ENCODE measurements at regions not wholly inside any gene's neighbourhood (a gene's known extent, or its start where the extent isn't known, plus 50 kb on each side); places are given as distances from the start of the nearest gene placed in this dataset.

GRCh38 chr11:80586464-80586863 lies 1145.6 kb upstream of the TENM4 start:
- 0% methylated on average over 1 of the region's 1 CpG for WGBS (ENCODE audit: insufficient coverage, insufficient replicate concordance, low lambda C conversion rate, missing lambda C conversion rate)
- SMC1A ChIA-PET (ENCODE audit: uncharacterized antibody, unreplicated experiment): interaction anchor here (0.7 kb wide), 1 partner anchor 8 kb away, joined by 3 read pairs; no protein-coding TSS in a partner anchor
- Histone ChIP-seq H3K9me3 (replicated peaks; ENCODE audit: control insufficient read depth, insufficient read depth, low read length) (no peaks in the 10 kb centered on the region), H2AFZ (ENCODE audit: control insufficient read depth, low read depth, low read length) (no peak overlapping the region), H3K36me3 (ENCODE audit: control insufficient read depth in 2 of 2, insufficient read depth in 2 of 2, low read length in 1 of 2) (no peaks in the 10 kb centered on the region), H3K79me2 (ENCODE audit: control insufficient read depth, insufficient read depth, low read length) (no peaks in the 10 kb centered on the region), H3K27ac (ENCODE audit: control insufficient read depth, insufficient read depth) (no peak overlapping the region), H3K27me3 (replicated peaks in 1 of 2; ENCODE audit: control insufficient read depth in 2 of 2, insufficient read depth in 2 of 2, low read length in 1 of 2) (no peaks in the 10 kb centered on the region), H3K4me2 (ENCODE audit: control insufficient read depth, insufficient read depth) (no peak overlapping the region), H4K20me1 (ENCODE audit: control insufficient read depth, insufficient read depth) (no peaks in the 10 kb centered on the region), H3K9ac (ENCODE audit: control insufficient read depth, insufficient read depth, low read length) (no peak overlapping the region), H3K4me3 (no peak overlapping the region), H3K4me1 (ENCODE audit: control insufficient read depth, insufficient read depth, low read length) (no peaks in the 10 kb centered on the region)
- CTCF ChIA-PET: no interaction called here
- TF ChIP-seq CEBPB (IDR thresholded peaks at IDR 0.05; ENCODE audit: borderline replicate concordance in 1 of 2, low read depth in 2 of 2, low read length in 2 of 2): no peak
- no peak for TF ChIP-seq RELB (IDR thresholded peaks at IDR 0.05; ENCODE audit: low read depth)
- TF ChIP-seq IKZF1 (conservative IDR thresholded peaks at IDR 0.05): no peak
- TF ChIP-seq MTA3 (IDR thresholded peaks at IDR 0.05; ENCODE audit: borderline replicate concordance, low read length): no peak
- TF ChIP-seq TAF1 (IDR thresholded peaks at IDR 0.05; ENCODE audit: borderline replicate concordance, low read depth, low read length): no peak
- POLR2A ChIA-PET: no interaction called here
- DNase-seq (ENCODE audit: low read depth, low spot score): no peak
- in situ Hi-C loops (cut with MboI) (no loop called here), intact Hi-C loops (cut with micrococcal nuclease; ENCODE audit: unreplicated experiment) (no loop called here)
- no TSS peak for BruUV-seq (replicated peaks)
- ATAC-seq: no peak
- FAIRE-seq: no peak
- RAD21 ChIA-PET (ENCODE audit: unreplicated experiment): no interaction called here

- no peak for TF ChIP-seq MEF2B (IDR thresholded peaks at IDR 0.05; ENCODE audit: partially characterized antibody, poor library complexity, severe bottlenecking)
- no peak for TF ChIP-seq BRCA1 (IDR thresholded peaks at IDR 0.05; ENCODE audit: low read depth, low read length)
- no peak for TF ChIP-seq LARP7 (IDR thresholded peaks at IDR 0.05)
- TF ChIP-seq MYC (IDR thresholded peaks at IDR 0.05; ENCODE audit: insufficient read depth, insufficient read length, insufficient replicate concordance, low read length, severe bottlenecking): no peak
- TF ChIP-seq PRDM15 (CRISPR knock-in tag; IDR thresholded peaks at IDR 0.05): no peak
- TF ChIP-seq ZNF207 (IDR thresholded peaks at IDR 0.05; ENCODE audit: borderline replicate concordance): no peak
- no peak for TF ChIP-seq ZNF622 (IDR thresholded peaks at IDR 0.05)
- TF ChIP-seq KAT2A (conservative IDR thresholded peaks at IDR 0.05; ENCODE audit: control insufficient read depth, low read depth, low read length): no peak
- TF ChIP-seq CBX3 (IDR thresholded peaks at IDR 0.05; ENCODE audit: borderline replicate concordance, low read depth): no peak
- Histone ChIP-seq H3K79me2 (ENCODE audit: control insufficient read depth, insufficient read depth, low read length) (no peaks in the 10 kb centered on the region), H2AFZ (ENCODE audit: control insufficient read depth, low read depth, low read length) (no peak overlapping the region), H3K9me3 (replicated peaks; ENCODE audit: control insufficient read depth, insufficient read depth, low read length) (no peaks in the 10 kb centered on the region), H3K9ac (ENCODE audit: control insufficient read depth, insufficient read depth, low read length) (no peak overlapping the region), H4K20me1 (ENCODE audit: control insufficient read depth, insufficient read depth) (no peaks in the 10 kb centered on the region), H3K27ac (ENCODE audit: control insufficient read depth, insufficient read depth) (no peak overlapping the region), H3K4me3 (no peak overlapping the region), H3K27me3 (replicated peaks in 1 of 2; ENCODE audit: control insufficient read depth in 2 of 2, insufficient read depth in 2 of 2, low read length in 1 of 2) (no peaks in the 10 kb centered on the region), H3K4me1 (ENCODE audit: control insufficient read depth, insufficient read depth, low read length) (no peaks in the 10 kb centered on the region), H3K36me3 (ENCODE audit: control insufficient read depth in 2 of 2, insufficient read depth in 2 of 2, low read length in 1 of 2) (no peaks in the 10 kb centered on the region), H3K4me2 (ENCODE audit: control insufficient read depth, insufficient read depth) (no peak overlapping the region)
- intact Hi-C loops (cut with micrococcal nuclease; ENCODE audit: unreplicated experiment) (no loop called here), in situ Hi-C loops (cut with MboI) (no loop called here)
- ChIA-PET SMC1A (ENCODE audit: uncharacterized antibody, unreplicated experiment) (no interaction called here), POLR2A (no interaction called here), RAD21 (ENCODE audit: unreplicated experiment) (no interaction called here), CTCF (interaction anchor here (1.3 kb wide), 1 partner anchor 11 kb away, joined by 3 read pairs; no protein-coding TSS in a partner anchor)
- no peak for FAIRE-seq
- no TSS peak for BruUV-seq (replicated peaks)
- DNase-seq (ENCODE audit: low read depth, low spot score): no peak
- peak; percentile 28; the same call in 1 of the 3 replicates for ATAC-seq
- WGBS (ENCODE audit: insufficient coverage, insufficient replicate concordance, low lambda C conversion rate, missing lambda C conversion rate): 49% methylated on average over 3 of the region's 3 CpGs
Observed at GRCh38 chr11:80584661-80585060, 1143.8 kb upstream of the TENM4 start.
